ENCODE measurements at regions not wholly inside any gene's neighbourhood (a gene's known extent, or its start where the extent isn't known, plus 50 kb on each side); places are given as distances from the start of the nearest gene placed in this dataset.
"Not testable (repeated sequence)": the region's sequence is repeated elsewhere in the genome, so short reads cannot be mapped to it uniquely, and the experiment has no call there.

DNA sequence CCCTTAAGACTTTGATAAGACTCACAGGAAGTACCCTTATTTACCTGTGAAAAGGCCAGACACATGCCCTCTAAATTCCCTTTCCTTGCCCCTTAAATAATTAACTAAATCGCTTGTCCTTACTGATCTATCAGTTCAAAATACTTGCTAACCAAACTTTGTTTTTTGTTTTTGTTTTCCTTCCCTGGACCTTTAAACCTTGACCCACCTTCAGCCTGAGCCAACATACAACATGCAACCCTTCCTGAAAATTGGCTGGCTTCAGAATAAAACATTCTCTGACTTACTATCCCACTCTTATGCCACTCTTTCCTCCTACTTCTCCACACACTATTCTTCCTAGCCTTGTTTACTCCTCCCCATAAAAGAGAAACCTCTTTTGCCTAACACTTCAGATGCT lies 448.1 kb upstream of the TRAM1L1 start:
- no peak for DNase-seq (ENCODE audit: low read depth in 4 of 4, low spot score in 3 of 4)

DNA sequence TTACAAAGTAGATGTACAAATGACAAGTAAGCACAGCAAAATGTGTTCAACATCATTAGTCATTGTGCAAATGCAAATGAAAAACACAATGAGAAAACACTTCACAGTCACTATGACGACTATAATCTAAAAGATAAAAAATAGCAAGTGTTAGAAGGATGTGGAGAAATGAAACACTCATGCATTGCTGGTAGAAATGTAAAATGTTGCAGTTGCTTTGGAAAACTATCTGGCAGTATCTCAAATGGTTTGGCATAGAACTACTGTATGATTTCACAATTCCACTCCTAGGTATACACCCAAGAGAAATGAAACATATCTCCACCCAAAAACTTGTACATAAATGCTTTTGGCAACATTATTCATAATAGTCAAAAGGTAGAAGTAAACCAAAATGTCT lies 459.7 kb upstream of the TRAM1L1 start:
- DNase-seq (ENCODE audit: low read depth in 4 of 4, low spot score in 3 of 4), result no peak

DNA sequence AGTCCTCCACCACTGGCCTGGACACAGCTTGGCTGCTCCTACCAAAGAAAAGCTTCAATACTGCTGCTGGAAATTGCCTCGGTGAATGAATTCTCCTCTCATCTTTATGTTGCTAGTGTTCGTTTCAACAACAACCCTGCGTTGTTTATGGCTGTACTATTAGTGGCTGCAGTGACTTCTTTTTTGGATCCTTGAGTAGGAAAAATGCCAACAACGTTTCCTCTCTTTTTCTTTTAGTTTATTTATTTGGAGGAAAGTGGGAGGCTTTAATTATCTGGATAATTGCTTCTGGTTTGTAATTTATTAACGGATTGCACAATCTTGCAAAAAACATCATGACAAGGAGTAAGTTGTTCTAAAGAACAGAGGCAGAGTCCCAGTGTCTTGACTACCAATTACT lies 464.1 kb upstream of the TRAM1L1 start:
- DNase-seq (ENCODE audit: low read depth in 4 of 4, low spot score in 3 of 4), result peak in 2 of 4 donors; percentile 20 to 38

DNA sequence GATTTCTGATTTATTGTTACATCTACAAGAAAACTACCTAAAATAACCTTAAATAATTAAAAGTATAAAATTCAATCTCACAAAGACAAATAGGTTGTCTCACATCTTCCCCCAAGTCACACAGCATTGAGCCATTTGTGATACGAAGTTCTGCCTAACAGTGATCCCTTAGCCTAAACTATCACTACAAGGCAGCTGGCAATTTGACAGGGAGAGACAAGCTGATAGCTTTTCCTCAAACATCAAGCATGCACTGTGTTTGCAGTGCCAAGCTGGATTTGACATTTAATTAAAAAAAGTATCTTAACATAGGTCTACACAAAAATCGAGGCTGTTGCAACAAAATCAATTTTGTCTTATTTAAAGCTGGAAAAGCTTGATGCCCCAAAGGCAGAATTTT lies 464.7 kb upstream of the TRAM1L1 start:
- no peak for DNase-seq (ENCODE audit: low read depth in 4 of 4, low spot score in 3 of 4)

DNA sequence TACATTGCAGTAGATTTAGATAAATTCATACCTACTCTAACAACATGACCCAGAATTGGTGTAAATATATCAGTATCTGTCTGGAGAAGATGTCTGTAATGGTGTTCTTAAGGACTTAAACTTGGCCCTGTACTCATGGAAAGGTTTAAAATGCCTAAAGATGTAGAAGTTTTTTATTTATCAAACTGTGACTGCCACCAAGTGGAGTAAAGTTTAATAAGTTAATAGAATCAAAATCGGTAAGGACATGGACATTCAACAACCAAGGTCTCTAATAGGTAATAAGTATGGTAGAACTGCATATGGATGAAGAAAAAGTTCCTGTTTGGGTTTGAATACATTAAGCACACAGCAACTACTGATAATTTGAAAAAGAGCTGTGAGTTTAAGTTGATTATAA lies 474.0 kb upstream of the NDST3 start:
- DNase-seq (ENCODE audit: low read depth in 4 of 4, low spot score in 3 of 4), result no peak

DNA sequence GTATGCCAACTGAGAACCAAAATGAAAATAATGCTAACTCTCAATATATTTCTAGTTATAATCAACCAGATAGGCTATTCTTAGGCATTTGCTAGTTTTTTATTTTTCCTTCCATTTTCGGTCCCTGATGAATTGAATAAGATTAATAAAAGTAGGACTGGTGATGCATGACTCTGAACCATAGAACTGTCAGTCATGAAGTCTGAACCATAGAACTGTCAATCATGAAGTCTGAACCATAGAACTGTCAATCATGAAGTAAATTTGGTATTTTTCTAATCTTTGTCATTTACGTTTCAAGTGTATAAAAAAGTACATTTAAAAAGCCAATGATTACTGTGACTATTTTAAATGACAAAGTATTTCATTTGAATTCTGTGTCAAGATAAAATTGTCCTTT lies 460.2 kb upstream of the NDST3 start:
- no peak for DNase-seq (ENCODE audit: low read depth in 4 of 4, low spot score in 3 of 4)

DNA sequence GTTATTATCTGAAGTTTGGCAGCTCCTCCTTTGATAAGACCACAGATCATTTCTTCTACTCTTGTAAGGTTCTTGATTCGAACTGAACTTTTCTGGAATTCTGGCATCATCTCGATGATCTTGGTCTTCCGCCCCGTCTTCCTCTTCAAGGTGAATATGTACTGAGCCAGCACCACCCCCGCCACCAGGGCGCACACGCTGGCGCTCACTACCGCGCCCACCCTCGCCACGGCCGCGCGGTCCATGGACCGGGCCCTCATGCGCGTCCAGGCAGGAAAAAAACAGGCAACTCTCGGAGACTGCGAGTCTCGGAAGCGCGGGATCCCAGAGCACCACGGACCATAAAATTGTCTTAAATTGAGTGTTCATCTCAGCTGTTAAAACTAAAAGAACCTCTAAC lies 458.4 kb upstream of the NDST3 start:
- no peak for DNase-seq (ENCODE audit: low read depth in 4 of 4, low spot score in 3 of 4)

DNA sequence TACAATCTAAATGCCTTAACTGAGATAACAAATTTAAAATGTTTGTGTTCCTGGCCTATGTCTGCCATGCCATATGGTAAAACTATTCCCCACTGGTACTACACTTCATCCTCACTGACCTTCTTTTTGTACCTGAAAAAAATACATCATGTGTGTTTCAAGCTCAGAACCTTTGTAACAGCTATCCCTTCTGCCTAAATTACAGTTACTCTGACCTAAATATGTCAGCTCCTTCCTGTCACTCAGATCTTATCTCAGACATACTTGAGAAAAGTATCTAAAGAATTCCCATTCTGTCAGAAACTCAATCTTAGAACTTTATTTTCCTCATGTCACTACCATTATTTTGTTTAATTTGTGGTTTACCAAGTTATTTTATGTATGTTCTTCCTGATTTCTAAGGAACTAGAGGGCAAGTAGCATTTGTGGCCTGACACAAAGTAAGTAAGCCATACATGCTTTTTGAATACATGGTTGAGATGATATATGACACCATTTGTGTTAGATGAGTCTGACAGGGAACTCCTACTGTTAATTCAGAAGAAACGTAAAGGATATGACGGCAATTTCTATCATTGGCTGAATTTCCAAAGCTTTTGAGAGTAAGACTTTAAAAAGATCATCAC lies 456.5 kb upstream of the NDST3 start:
- DNase-seq (ENCODE audit: low read depth in 4 of 4, low spot score in 3 of 4), result no peak

DNA sequence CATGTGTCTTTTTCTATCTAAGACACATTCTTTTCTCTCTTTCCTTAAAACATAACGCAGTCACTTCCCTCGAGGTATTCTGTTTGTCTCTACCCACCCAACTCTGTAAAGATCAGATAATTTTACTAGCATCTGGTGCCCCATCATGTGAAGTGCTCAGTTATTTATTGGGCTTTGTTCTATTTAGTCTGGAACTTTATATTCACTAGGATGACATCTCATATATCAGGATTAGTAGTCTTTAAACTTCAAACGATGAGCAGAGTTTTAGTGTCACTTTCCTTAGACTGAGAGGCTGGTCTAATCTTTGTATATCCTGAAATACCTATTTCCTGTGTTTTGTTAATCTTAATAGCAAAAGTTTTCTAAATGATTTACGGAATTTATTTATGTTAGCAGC lies 445.5 kb upstream of the NDST3 start:
- no peak for DNase-seq (ENCODE audit: low read depth in 4 of 4, low spot score in 3 of 4)

DNA sequence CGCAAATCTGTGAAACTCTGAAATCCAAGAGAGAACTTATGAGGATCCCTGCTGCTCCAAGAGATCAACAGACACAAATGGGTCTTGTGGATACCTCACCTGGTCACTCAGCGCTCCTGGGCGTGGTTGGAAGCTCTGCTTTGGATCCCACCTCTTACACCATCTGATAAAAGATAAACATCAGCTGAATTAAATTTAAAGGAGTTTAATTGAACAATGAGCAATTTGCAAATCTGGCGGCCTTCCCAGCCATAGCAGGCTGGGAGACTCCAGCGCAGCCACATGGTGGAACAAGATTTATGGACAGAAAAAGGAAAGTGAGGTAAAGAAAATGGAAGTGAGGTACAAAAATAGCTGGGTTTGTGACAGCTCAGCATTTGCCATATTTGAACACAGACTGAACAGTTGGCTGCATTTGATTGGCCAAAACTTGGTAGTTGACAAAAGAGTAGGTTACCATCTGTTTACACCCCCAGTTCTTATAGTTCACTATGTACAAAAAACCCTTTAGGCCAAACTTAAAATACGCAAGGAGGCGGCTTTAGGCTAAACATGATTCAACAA lies 437.3 kb upstream of the NDST3 start:
- no peak for DNase-seq (ENCODE audit: low read depth in 4 of 4, low spot score in 3 of 4)

DNA sequence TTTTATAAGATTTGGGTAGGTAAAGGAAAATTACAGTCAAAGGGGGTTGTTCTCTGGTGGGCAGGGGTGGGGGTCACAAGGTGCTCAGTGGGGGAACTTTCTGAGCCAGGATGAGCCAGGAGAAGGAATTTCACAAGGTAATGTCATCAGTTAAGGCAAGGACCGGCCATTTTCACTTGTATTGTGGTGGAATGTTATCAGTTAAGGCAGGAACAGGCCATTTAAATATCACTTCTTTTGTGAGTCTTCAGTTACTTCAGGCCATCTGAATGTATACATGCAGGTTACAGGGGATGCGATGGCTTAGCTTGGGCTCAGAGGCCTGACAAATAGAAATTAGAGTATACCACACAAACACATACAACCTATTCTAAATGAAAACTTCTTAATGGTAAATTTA lies 434.9 kb upstream of the NDST3 start:
- not testable (repeated sequence) for DNase-seq (ENCODE audit: low read depth in 4 of 4, low spot score in 3 of 4)

DNA sequence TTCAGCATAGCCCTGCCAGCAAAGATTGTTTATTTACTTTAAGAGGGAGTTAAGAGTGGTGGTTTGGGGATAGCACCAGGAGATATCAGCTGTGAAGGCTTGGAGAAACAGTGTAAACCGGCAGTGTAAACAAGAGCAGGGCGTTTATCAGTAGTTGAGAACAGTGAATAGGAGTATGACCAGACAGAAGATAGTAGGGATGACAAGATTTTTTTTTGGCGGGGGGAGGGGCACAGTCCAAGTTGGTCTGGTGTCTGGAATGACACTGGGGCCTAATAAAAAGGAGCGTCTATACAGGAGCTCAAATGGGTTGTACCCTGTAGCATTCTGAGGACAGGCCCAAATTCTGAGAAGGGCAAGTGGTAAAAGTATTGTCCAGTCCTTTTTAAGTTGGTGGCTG lies 433.4 kb upstream of the NDST3 start:
- DNase-seq (ENCODE audit: low read depth in 4 of 4, low spot score in 3 of 4), result not testable (repeated sequence)

DNA sequence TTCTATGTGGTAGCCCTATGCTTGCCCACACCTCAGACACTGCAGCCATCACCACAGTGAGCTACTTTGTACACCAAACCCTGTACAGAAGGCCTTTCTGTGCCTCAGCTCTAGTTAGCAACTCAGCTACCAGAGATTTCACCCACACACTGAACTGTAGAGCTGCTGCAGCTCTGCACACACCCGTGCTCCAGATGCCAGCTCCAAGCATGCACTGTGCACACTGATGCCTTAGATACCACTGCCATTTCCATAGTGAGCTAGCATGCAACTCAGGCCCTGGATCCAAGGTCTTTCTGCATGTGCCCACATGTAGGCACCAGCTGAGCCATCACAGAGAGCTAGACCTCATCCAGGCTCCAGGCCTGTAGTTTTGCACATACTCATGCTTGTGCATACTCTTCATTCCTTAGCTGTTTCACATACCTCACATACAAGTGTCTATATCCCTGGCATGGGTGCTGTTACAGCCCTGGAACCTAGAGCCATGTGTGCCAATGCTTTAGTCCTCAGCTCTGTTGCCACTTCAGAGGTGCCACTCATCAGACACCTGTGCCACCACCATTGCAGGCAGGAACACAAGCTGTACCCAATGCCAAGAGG lies 423.5 kb upstream of the NDST3 start:
- no peak for DNase-seq (ENCODE audit: low read depth in 4 of 4, low spot score in 3 of 4)

DNA sequence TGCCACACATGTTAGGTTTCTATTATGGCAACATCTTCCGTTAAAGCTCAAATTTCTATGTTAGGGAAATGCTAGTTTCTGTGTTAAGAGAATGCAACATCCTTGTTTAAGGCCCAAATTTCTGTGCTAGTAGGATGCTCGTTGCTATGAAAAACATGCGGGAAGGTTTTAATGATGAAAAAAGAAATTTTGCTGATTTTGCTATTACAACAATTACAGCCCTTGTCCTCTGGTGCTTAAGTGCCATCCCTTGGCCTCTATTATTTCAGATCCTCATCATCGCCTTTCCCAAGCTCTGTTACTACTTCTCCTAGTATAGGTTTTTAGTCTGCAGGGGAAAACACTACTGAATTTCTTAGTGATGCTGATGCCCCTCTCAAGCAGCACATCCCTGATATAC lies 412.6 kb upstream of the NDST3 start:
- DNase-seq (ENCODE audit: low read depth in 4 of 4, low spot score in 3 of 4), result no peak

DNA sequence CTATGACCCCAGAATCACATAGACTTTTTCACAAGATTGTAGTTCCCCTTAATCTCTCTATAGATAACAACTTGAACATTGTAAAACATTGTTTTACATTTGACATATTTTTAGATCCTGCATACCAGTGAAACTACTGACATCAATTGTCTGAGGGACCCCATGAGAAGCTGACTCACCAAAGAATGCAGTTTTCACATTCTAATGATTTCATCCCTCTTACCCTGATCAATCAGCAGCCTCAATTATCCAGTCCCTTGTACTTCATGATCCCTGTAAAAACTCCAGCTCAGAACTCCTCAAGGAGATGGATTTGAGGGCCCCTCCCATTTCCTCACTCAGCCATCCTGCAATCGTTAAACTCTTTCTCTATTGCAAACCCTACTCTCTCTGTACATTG lies 411.0 kb upstream of the NDST3 start:
- DNase-seq (ENCODE audit: low read depth in 4 of 4, low spot score in 3 of 4), result no peak

DNA sequence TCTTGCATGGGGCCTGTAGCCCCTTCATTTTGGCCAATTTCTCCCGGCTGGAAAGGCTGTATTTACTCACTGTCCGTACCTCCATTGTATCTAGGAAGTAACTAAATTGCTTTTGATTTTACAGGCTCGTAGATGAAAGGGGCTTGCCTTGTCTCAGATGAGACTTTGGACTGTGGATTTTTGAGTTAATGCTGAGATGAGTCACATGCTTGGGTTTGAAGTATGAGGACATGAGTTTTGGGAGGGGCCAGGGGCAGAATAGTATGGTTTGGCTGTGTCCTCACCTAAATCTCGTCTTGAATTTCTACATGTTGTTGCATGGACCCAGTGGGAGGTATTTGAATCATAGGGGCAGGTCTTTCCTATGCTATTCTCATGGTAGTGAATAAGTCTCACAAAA lies 407.6 kb upstream of the NDST3 start:
- no peak for DNase-seq (ENCODE audit: low read depth in 4 of 4, low spot score in 3 of 4)

DNA sequence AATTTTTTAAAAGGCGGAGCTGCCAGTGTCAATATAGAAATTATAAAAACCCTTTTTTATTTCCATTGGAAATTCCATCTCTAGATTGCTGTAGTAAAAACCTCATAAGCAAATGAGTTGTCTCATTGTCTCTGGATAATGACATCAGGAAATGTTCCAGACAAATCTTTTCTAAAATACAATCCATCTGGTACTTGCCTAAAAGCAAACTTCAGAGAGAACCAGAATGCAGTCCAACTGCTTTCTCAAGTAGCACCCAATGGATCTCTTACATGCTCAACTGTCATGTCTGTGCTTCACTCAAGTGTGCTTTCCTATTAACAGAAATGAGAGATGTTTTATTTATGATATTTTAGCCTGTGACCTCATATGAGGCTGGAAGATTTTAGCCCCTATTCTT lies 399.6 kb upstream of the NDST3 start:
- DNase-seq (ENCODE audit: low read depth in 4 of 4, low spot score in 3 of 4), result peak in 2 of 4 donors; percentile 5 to 12

DNA sequence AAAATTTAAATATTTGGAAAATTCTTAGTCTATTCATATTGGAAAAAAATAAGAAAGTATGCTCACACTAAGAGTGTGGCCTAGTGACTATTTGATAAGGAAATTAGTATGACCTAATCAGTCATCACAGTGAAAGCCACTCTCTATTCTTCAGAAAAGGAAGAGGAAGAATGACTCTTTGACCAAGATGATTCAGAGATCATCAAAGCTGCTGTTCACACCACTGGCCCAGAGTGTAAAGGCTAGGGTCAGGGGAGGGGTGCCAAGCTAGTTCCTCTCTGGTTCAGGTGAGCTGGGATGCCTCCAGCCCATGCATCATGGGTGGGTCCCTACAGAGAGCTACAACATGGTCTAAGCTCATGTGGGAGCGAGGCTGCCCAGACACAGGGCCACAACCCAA lies 396.9 kb upstream of the NDST3 start:
- no peak for DNase-seq (ENCODE audit: low read depth in 4 of 4, low spot score in 3 of 4)

DNA sequence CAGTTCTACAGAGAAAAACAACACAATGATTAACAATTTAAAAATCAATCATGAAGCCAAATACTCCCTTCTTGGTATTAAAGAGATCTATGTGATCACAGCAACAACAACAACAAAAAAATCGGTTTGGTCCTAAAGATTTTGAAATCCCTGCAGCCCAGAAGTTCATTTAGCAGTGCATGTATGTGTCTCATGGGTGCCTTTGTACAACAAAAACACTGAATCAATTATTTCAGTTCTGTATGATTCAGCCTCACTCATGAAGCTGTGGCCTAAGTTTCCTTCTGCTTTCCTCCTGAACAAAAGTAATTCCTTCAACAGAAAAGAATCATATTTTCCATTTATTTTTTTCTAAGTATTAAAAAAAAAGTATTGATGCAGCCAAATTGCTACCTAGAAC lies 393.4 kb upstream of the NDST3 start:
- DNase-seq (ENCODE audit: low read depth in 4 of 4, low spot score in 3 of 4), result no peak

DNA sequence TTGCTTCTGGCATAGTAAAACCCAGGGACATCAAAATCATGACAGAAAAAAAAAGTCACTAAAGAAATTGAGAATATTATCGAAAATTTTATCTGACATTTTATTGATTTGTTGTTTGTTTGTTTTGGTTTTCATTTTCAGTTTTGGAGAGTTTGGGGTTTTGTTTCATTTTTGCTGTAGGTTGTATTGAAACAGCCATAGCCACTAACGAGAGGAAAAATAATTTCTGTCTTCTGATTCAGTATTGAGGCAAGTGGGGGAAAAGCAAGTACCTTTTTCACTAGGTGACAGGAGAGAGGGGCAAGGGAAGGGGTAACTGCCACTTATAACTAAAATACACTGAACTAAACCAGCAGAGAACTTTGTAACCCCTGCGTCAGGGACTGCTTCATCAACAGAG lies 392.8 kb upstream of the NDST3 start:
- DNase-seq (ENCODE audit: low read depth in 4 of 4, low spot score in 3 of 4), result no peak

DNA sequence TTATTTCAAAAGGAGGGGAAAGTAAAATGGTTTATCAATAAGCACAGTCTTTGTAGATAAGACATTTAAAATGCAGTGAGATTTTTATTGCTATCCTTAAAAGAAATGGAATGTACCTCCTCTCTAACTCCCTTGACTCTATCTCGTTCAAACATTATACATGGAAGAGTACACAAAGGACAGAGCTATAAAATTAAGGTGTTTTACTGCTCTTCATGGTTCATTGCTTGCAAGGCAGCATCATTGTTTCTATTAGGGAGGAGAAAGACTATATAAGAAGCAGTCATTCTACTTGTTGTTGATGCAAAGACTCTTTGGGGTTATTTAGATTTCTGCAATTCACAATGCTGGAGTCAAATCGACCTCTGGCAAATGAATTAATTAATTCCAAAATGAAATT lies 380.2 kb upstream of the NDST3 start:
- DNase-seq (ENCODE audit: low read depth in 4 of 4, low spot score in 3 of 4), result peak in 2 of 4 donors; percentile 26 to 30

DNA sequence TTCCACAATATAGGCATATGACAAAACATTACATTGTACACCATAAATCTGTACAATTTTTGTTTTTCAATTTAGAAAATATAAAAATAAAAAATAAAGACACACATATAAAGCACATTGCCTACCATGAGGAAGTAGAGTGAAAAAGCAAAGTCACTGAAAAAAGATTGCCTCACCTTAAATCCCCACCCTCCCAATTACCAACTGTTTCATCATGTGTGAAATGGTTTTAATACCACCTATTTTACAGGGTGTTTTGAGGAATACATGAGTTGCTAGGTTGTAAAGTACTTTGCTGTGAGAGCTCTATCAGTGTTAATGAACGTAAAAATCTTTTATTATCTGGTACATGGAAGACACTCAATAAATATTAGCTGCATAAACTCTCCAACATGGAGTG lies 373.6 kb upstream of the NDST3 start:
- DNase-seq (ENCODE audit: low read depth in 4 of 4, low spot score in 3 of 4), result no peak
